ENCODE measurements at regions not wholly inside any gene's neighbourhood (a gene's known extent, or its start where the extent isn't known, plus 50 kb on each side); places are given as distances from the start of the nearest gene placed in this dataset.

- DNase-seq (ENCODE audit: low spot score) = peak; percentile 36
- TF ChIP-seq CTCF (IDR thresholded peaks at IDR 0.05; ENCODE audit: extremely low read depth, missing control alignments) = peak; percentile 19
Measured at GRCh38 chr5:35436400-35437057, 181.1 kb upstream of the SPEF2 start.

GRCh38 chr5:35430381-35431162 lies 187.1 kb upstream of the SPEF2 start:
- no peak for TF ChIP-seq CTCF (IDR thresholded peaks at IDR 0.05; ENCODE audit: extremely low read depth, missing control alignments)
- no peak for DNase-seq (ENCODE audit: low spot score)

- DNase-seq (ENCODE audit: low spot score) = no peak
- TF ChIP-seq CTCF (IDR thresholded peaks at IDR 0.05; ENCODE audit: extremely low read depth, missing control alignments) = no peak
Measured at GRCh38 chr5:35420200-35420599, 189.9 kb upstream of the PRLR start.

GRCh38 chr5:35417040-35417439 lies 186.8 kb upstream of the PRLR start:
- TF ChIP-seq CTCF (IDR thresholded peaks at IDR 0.05; ENCODE audit: extremely low read depth, missing control alignments) = no peak
- no peak for DNase-seq (ENCODE audit: low spot score)

GRCh38 chr5:35416217-35416988 lies 186.1 kb upstream of the PRLR start:
- no peak for TF ChIP-seq CTCF (IDR thresholded peaks at IDR 0.05; ENCODE audit: extremely low read depth, missing control alignments)
- no peak for DNase-seq (ENCODE audit: low spot score)

- no peak for TF ChIP-seq CTCF (IDR thresholded peaks at IDR 0.05; ENCODE audit: extremely low read depth, missing control alignments)
- DNase-seq (ENCODE audit: low spot score) = no peak
Measured at GRCh38 chr5:35415309-35415708, 185.0 kb upstream of the PRLR start.

GRCh38 chr5:35409361-35409760 lies 179.1 kb upstream of the PRLR start:
- DNase-seq (ENCODE audit: low spot score) = no peak
- no peak for TF ChIP-seq CTCF (IDR thresholded peaks at IDR 0.05; ENCODE audit: extremely low read depth, missing control alignments)

Data from GM20000 (cell line).